NB4 (cell line): ENCODE measurements at regions not wholly inside any gene's neighbourhood (a gene's known extent, or its start where the extent isn't known, plus 50 kb on each side); places are given as distances from the start of the nearest gene placed in this dataset.

ENCODE experiments used
- CTCF ChIP-seq: IDR thresholded peaks from one replicate; pipeline ENCODE4 v1.5.1; 2012; ENCODE audit warnings: low read depth, low read length
- MAX ChIP-seq: IDR thresholded peaks from 2 replicates; pipeline ENCODE4 v1.6.1; 2011; ENCODE audit warnings: low read depth, low read length
- MYC ChIP-seq: IDR thresholded peaks from 2 replicates; pipeline ENCODE4 v1.6.1; 2011; ENCODE audit warnings: low read depth, low read length

- TF ChIP-seq CTCF: no peak
- no peak for TF ChIP-seq MAX
- no peak for TF ChIP-seq MYC
Measured at GRCh38 chr10:10125676-10126075, 892.0 kb upstream of the CELF2 start.
